ENCODE measurements at regions not wholly inside any gene's neighbourhood (a gene's known extent, or its start where the extent isn't known, plus 50 kb on each side); places are given as distances from the start of the nearest gene placed in this dataset.

GRCh38 chr6:125693480-125693879 lies 56.0 kb upstream of the HEY2 start:
- no peaks in the 10 kb centered on the region for H3K9me3 ChIP-seq
- no peaks in the 10 kb centered on the region for H3K36me3 ChIP-seq
- no peaks in the 10 kb centered on the region for H3K27me3 ChIP-seq
- no peak overlapping the region for H3K27ac ChIP-seq
- no peak for TF ChIP-seq CTCF (IDR thresholded peaks at IDR 0.05)
- H3K4me3 ChIP-seq (ENCODE audit: low read depth in 1 of 2, low read length in 1 of 2): no peak overlapping the region
- no peaks in the 10 kb centered on the region for H3K4me1 ChIP-seq (ENCODE audit: control insufficient read depth in 1 of 2, insufficient read depth in 1 of 2, low read depth in 1 of 2, low read length in 1 of 2)

GRCh38 chr6:125699591-125699990 lies 49.8 kb upstream of the HEY2 start:
- H3K27ac ChIP-seq: no peak overlapping the region

More at GRCh38 chr6:125699591-125699990, 49.8 kb upstream of the HEY2 start:
- no peaks in the 10 kb centered on the region for H3K9me3 ChIP-seq
- H3K36me3 ChIP-seq: no peaks in the 10 kb centered on the region
- H3K4me1 ChIP-seq (ENCODE audit: control insufficient read depth in 1 of 2, insufficient read depth in 1 of 2, low read depth in 1 of 2, low read length in 1 of 2): no peaks in the 10 kb centered on the region
- no peaks in the 10 kb centered on the region for H3K27me3 ChIP-seq
- TF ChIP-seq CTCF (IDR thresholded peaks at IDR 0.05): no peak
- H3K4me3 ChIP-seq (ENCODE audit: low read depth in 1 of 2, low read length in 1 of 2): no peak overlapping the region

All from neutrophil (primary cell).